GM23248 (cell line): ENCODE measurements at regions not wholly inside any gene's neighbourhood (a gene's known extent, or its start where the extent isn't known, plus 50 kb on each side); places are given as distances from the start of the nearest gene placed in this dataset.

ENCODE experiments used
- DNase-seq: peaks from one replicate; pipeline ENCODE4 v3.0.0-alpha.2; 2015
- H2AFZ ChIP-seq: fragments of 200-600 bp; sonication (generic); 2 replicates; pipeline ENCODE4 v1.6.1; 2016; ENCODE audit warnings: antibody characterized with exemption
- H3F3A ChIP-seq: fragments of 200-600 bp; sonication (generic); 2 replicates; pipeline ENCODE4 v1.6.1; 2016; ENCODE audit warnings: mild to moderate bottlenecking, antibody characterized with exemption, mixed run types; ENCODE audit not compliant: insufficient read depth
- H3K27ac ChIP-seq: fragments of 200-600 bp; sonication (generic); 2 replicates; pipeline ENCODE4 v1.5.1; 2016; ENCODE audit warnings: mild to moderate bottlenecking
- H3K27me3 ChIP-seq: fragments of 200-600 bp; sonication (generic); replicated peaks from 2 replicates; pipeline ENCODE4 v1.6.1; 2016; ENCODE audit warnings: mild to moderate bottlenecking; ENCODE audit not compliant: insufficient read depth
- H3K36me3 ChIP-seq: fragments of 200-600 bp; sonication (generic); 2 replicates; pipeline ENCODE4 v1.6.1; 2016; ENCODE audit warnings: low read depth, mild to moderate bottlenecking
- H3K4me1 ChIP-seq: fragments of 200-600 bp; sonication (generic); 2 replicates; pipeline ENCODE4 v1.6.1; 2016; ENCODE audit warnings: mild to moderate bottlenecking; ENCODE audit not compliant: insufficient read depth
- H3K4me2 ChIP-seq: fragments of 200-600 bp; sonication (generic); one replicate; pipeline ENCODE4 v1.6.1; 2016; ENCODE audit warnings: mild to moderate bottlenecking; ENCODE audit not compliant: unreplicated experiment
- H3K4me3 ChIP-seq: fragments of 200-600 bp; sonication (generic); 2 replicates; pipeline ENCODE4 v1.5.1; 2016; ENCODE audit warnings: mild to moderate bottlenecking
- H3K79me2 ChIP-seq: fragments of 200-600 bp; sonication (generic); 2 replicates; pipeline ENCODE4 v1.6.1; 2016; ENCODE audit warnings: mild to moderate bottlenecking; ENCODE audit not compliant: insufficient read depth
- H3K9ac ChIP-seq: fragments of 200-600 bp; sonication (generic); 2 replicates; pipeline ENCODE4 v1.6.1; 2016; ENCODE audit warnings: mild to moderate bottlenecking
- H3K9me2 ChIP-seq: fragments of 200-600 bp; sonication (generic); 2 replicates; pipeline ENCODE4 v1.6.1; 2016; ENCODE audit warnings: mixed run types, mild to moderate bottlenecking, moderate library complexity; ENCODE audit not compliant: insufficient read depth
- H3K9me3 ChIP-seq: fragments of 200-600 bp; sonication (generic); one replicate; pipeline ENCODE4 v1.6.1; 2017; ENCODE audit warnings: low read depth
- H4K20me1 ChIP-seq: fragments of 200-600 bp; sonication (generic); 2 replicates; pipeline ENCODE4 v1.6.0; 2016; ENCODE audit not compliant: insufficient read depth
- EZH2 ChIP-seq: fragments of 200-600 bp; sonication (generic); IDR thresholded peaks from 2 replicates; pipeline ENCODE4 v1.6.1; 2018; ENCODE audit warnings: antibody characterized with exemption, mild to moderate bottlenecking; ENCODE audit not compliant: insufficient read depth, poor library complexity, severe bottlenecking
- EZH2phosphoT487 ChIP-seq: fragments of 200-600 bp; sonication (generic); IDR thresholded peaks from 2 replicates; pipeline ENCODE4 v1.6.1; 2018; ENCODE audit warnings: antibody characterized with exemption, moderate library complexity, mild to moderate bottlenecking, low read depth; ENCODE audit not compliant: insufficient read depth
- WGBS, 2 experiments: methylation state at CpG; one replicate each; pipeline ENCODE4 v1.1.6; 2015 to 2017; ENCODE audit warnings: low lambda C conversion rate in 2 of 2, low coverage in 1 of 2; ENCODE audit errors: missing lambda C conversion rate in 2 of 2; 5-methylcytosine and 5-hydroxymethylcytosine counted together
- in situ Hi-C: fragments of 300-500 bp; cut with MboI; formaldehyde crosslinking; loops from 2 replicates; pipeline ENCODE4 v1.15.0; 2020

GRCh38 chr5:14075937-14076336, 67.2 kb upstream of the TRIO start:
- DNase-seq, result no peak
- H3K9me2 ChIP-seq, result no peaks in the 10 kb centered on the region
- no peak overlapping the region for H3K27ac ChIP-seq
- no peaks in the 10 kb centered on the region for H3K4me1 ChIP-seq
- no peak overlapping the region for H3K4me2 ChIP-seq
- no peaks in the 10 kb centered on the region for H4K20me1 ChIP-seq
- H3K27me3 ChIP-seq, result no peaks in the 10 kb centered on the region
- H3K4me3 ChIP-seq, result no peak overlapping the region
- no peak overlapping the region for H2AFZ ChIP-seq
- no peaks in the 10 kb centered on the region for H3K36me3 ChIP-seq
- H3K79me2 ChIP-seq, result no peaks in the 10 kb centered on the region
- no peak overlapping the region for H3K9ac ChIP-seq
- in situ Hi-C loops, result no loop called here
- no peaks in the 10 kb centered on the region for H3K9me3 ChIP-seq
- no peaks in the 10 kb centered on the region for H3F3A ChIP-seq
- no peak for TF ChIP-seq EZH2
- no peak for TF ChIP-seq EZH2phosphoT487
- 97 to 98% methylated on average over 11 of the region's 11 CpGs for WGBS, 2 experiments

- no peaks in the 10 kb centered on the region for H3F3A ChIP-seq
- H3K4me3 ChIP-seq, result no peak overlapping the region
- no peaks in the 10 kb centered on the region for H3K9me2 ChIP-seq
- no peak overlapping the region for H3K27ac ChIP-seq
- H3K4me1 ChIP-seq, result no peaks in the 10 kb centered on the region
- WGBS, 2 experiments, result 89 to 90% methylated on average over 5 of the region's 5 CpGs
- H3K9ac ChIP-seq, result no peak overlapping the region
- TF ChIP-seq EZH2phosphoT487 (no peak), EZH2 (no peak)
- H4K20me1 ChIP-seq, result no peaks in the 10 kb centered on the region
- H3K9me3 ChIP-seq, result no peaks in the 10 kb centered on the region
- no peaks in the 10 kb centered on the region for H3K36me3 ChIP-seq
- in situ Hi-C loops, result no loop called here
- no peak overlapping the region for H3K4me2 ChIP-seq
- no peak overlapping the region for H2AFZ ChIP-seq
- H3K79me2 ChIP-seq, result no peaks in the 10 kb centered on the region
- no peaks in the 10 kb centered on the region for H3K27me3 ChIP-seq
- DNase-seq, result no peak
These were observed 71.7 kb upstream of the TRIO start for GRCh38 chr5:14071433-14071832.

GRCh38 chr5:14069021-14069420, 74.1 kb upstream of the TRIO start:
- Histone ChIP-seq H3K36me3 (no peaks in the 10 kb centered on the region), H3K4me3 (no peak overlapping the region), H3K79me2 (no peaks in the 10 kb centered on the region), H3K9ac (no peak overlapping the region), H2AFZ (no peak overlapping the region), H3K4me2 (no peak overlapping the region), H3K27me3 (no peaks in the 10 kb centered on the region), H3F3A (no peaks in the 10 kb centered on the region), H3K4me1 (no peaks in the 10 kb centered on the region), H3K9me2 (no peaks in the 10 kb centered on the region), H3K9me3 (no peaks in the 10 kb centered on the region), H3K27ac (no peak overlapping the region), H4K20me1 (no peaks in the 10 kb centered on the region)
- no peak for DNase-seq
- 90 to 92% methylated on average over 7 of the region's 7 CpGs for WGBS, 2 experiments
- TF ChIP-seq EZH2phosphoT487, result no peak
- TF ChIP-seq EZH2, result no peak
- in situ Hi-C loops, result no loop called here

- H3K4me3 ChIP-seq, result no peak overlapping the region
- H3F3A ChIP-seq, result peaks cover under 1% of the 10 kb centered on the region; the same call in 1 of the 2 replicates
- no peaks in the 10 kb centered on the region for H3K36me3 ChIP-seq
- peaks cover 8% of the 10 kb centered on the region for H3K4me1 ChIP-seq
- no peak overlapping the region for H3K9ac ChIP-seq
- in situ Hi-C loops, result no loop called here
- no peak overlapping the region for H3K27ac ChIP-seq
- H3K9me3 ChIP-seq, result no peaks in the 10 kb centered on the region
- H4K20me1 ChIP-seq, result no peaks in the 10 kb centered on the region
- no peaks in the 10 kb centered on the region for H3K27me3 ChIP-seq
- no peak overlapping the region for H3K4me2 ChIP-seq
- H2AFZ ChIP-seq, result no peak overlapping the region
- no peaks in the 10 kb centered on the region for H3K79me2 ChIP-seq
- no peaks in the 10 kb centered on the region for H3K9me2 ChIP-seq
- DNase-seq, result no peak
- TF ChIP-seq EZH2phosphoT487 (no peak), EZH2 (no peak)
- WGBS, 2 experiments, result 74 to 79% methylated on average over 4 of the region's 4 CpGs
These were observed 75.0 kb upstream of the TRIO start for GRCh38 chr5:14068136-14068535.

- Histone ChIP-seq H3K79me2 (no peaks in the 10 kb centered on the region), H3K27me3 (no peaks in the 10 kb centered on the region), H4K20me1 (no peaks in the 10 kb centered on the region), H3K4me2 (no peak overlapping the region), H3K9me2 (no peaks in the 10 kb centered on the region), H3K9ac (no peak overlapping the region), H2AFZ (no peak overlapping the region), H3F3A (peaks cover 11% of the 10 kb centered on the region), H3K27ac (no peak overlapping the region), H3K9me3 (no peaks in the 10 kb centered on the region), H3K4me3 (no peak overlapping the region), H3K36me3 (no peaks in the 10 kb centered on the region), H3K4me1 (peaks cover 18% of the 10 kb centered on the region)
- no peak for TF ChIP-seq EZH2
- TF ChIP-seq EZH2phosphoT487, result no peak
- no peak for DNase-seq
- in situ Hi-C loops, result no loop called here
These were observed 76.8 kb upstream of the TRIO start for GRCh38 chr5:14066326-14066725.
